Stimulated activated memory B cell treated with anti-CD40 and anti-IgM and Interleukin-4, amounts not matched to agents 10 μg/mL and 1 μg/mL and 100 μg/mL, for 72 hours (primary cell): ENCODE measurements at regions not wholly inside any gene's neighbourhood (a gene's known extent, or its start where the extent isn't known, plus 50 kb on each side); places are given as distances from the start of the nearest gene placed in this dataset.
"Not testable (repeated sequence)": the region's sequence is repeated elsewhere in the genome, so short reads cannot be mapped to it uniquely, and the experiment has no call there.

Experiments used
- ATAC-seq: fragments of 150-1000 bp; cut with Tn5 transposase; 2 replicates; pipeline ENCODE4 v1.10.0; 2021
- H3K27ac Mint-ChIP-seq: one replicate; pipeline ENCODE4 v1.8.0; 2022; ENCODE audit warnings: mild to moderate bottlenecking, mixed read lengths
- H3K27me3 Mint-ChIP-seq: one replicate; pipeline ENCODE4 v1.8.0; 2022; ENCODE audit warnings: mixed read lengths
- H3K36me3 Mint-ChIP-seq: one replicate; pipeline ENCODE4 v1.8.0; 2022; ENCODE audit warnings: mixed read lengths
- H3K4me1 Mint-ChIP-seq: one replicate; pipeline ENCODE4 v1.8.0; 2022; ENCODE audit warnings: mixed read lengths
- H3K4me3 Mint-ChIP-seq: one replicate; pipeline ENCODE4 v1.8.0; 2022; ENCODE audit warnings: mild to moderate bottlenecking, moderate library complexity, mixed read lengths
- H3K9me3 Mint-ChIP-seq: one replicate; pipeline ENCODE4 v1.8.0; 2022; ENCODE audit warnings: mixed read lengths

DNA sequence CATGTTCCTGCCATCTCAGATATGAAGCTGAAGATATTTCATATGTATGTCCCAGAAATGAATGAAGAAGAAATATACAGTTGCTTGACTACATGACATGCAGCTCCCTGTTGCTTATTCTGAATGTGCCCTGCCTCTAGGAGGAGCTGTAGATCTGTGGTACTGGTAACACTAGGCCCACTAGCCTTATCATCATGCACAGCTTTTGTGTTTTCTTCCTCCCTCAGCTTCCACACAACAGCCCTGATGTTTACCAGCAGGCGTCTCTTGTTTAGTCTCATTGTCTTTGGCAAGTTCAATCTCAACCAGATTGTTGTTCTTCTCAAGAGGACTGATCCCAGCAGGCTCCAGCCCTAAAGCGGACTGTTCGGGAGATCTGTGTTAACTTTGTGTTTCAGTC lies 104.8 kb downstream of the ATP6V0E2 start:
- H3K36me3 Mint-ChIP-seq, ATAC-seq, H3K4me1 Mint-ChIP-seq, H3K27ac Mint-ChIP-seq, H3K4me3 Mint-ChIP-seq, H3K9me3 Mint-ChIP-seq: not testable (repeated sequence)
- H3K27me3 Mint-ChIP-seq: peaks cover 18% of the 10 kb centered on the region

DNA sequence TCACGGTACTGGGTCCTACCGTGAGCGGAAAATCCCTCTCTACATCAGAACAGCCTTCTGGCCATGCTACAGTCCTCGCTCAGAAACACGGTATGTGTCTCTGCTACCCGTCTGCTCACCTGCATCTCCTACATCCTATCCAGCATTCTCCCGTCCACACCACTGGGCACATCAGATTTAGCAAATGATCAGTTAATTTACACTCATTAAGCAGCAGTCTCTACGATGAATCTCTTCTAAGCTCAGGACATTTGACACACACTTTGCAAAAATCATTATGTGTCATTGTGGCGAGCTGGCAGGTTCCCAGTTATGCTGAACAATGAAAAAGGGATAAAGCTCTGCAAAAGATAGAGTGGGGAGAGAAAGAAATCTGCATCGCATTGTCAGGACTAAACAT lies 105.2 kb downstream of the ATP6V0E2 start:
- not testable (repeated sequence) for H3K27ac Mint-ChIP-seq, H3K36me3 Mint-ChIP-seq, H3K4me1 Mint-ChIP-seq, ATAC-seq, H3K4me3 Mint-ChIP-seq, H3K9me3 Mint-ChIP-seq
- peaks cover 18% of the 10 kb centered on the region for H3K27me3 Mint-ChIP-seq

DNA sequence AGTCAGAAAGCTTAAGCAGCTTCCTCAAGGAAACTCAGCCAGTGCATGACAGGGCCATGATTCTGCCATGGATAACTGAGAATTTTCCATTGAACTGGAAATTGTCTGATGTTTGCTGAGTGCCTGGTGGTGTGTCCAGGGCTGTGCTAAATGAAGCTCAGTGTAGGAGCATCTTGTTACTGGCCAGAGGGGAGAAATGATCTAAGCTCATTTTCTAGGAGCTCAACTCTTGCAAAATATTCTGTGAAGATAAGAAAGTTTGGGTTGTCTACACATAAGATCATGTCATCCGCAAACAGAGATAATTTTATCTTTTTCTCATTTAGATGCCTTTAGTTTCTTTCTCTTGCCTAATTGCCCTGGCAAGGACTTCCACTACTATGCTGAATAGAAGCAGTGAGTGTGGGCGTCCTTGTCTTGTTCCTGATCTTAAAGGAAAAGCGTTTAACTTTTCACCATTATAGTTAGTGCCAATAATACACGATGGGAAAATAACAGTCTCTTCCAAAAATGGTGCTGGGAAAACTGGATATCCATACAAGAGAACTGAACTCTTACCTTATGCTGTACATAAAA lies 108.9 kb downstream of the ATP6V0E2 start:
- not testable (repeated sequence) for H3K9me3 Mint-ChIP-seq, H3K4me1 Mint-ChIP-seq, H3K36me3 Mint-ChIP-seq, H3K27ac Mint-ChIP-seq, H3K4me3 Mint-ChIP-seq, H3K27me3 Mint-ChIP-seq, ATAC-seq

DNA sequence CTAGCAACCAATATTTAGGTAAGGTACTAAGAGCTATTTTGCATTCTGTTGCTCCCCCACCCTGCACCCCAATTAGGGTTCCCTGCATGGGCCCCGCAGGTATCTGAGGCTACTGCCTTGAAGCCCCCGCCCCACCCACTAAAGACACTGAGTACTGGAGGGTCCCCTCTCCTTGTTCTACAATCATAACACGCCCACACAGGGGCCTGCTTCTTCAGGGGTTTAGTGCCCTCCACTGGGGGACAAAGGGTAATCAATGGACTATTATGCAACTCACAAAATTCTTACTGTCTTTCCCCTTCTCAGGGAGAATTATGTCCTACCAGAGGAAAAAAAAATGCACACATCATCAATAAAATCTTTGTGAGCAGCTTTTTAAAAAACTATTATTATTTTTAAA lies 113.1 kb downstream of the ATP6V0E2 start:
- H3K4me1 Mint-ChIP-seq, H3K9me3 Mint-ChIP-seq, ATAC-seq, H3K36me3 Mint-ChIP-seq, H3K27ac Mint-ChIP-seq, H3K4me3 Mint-ChIP-seq, H3K27me3 Mint-ChIP-seq: not testable (repeated sequence)

DNA sequence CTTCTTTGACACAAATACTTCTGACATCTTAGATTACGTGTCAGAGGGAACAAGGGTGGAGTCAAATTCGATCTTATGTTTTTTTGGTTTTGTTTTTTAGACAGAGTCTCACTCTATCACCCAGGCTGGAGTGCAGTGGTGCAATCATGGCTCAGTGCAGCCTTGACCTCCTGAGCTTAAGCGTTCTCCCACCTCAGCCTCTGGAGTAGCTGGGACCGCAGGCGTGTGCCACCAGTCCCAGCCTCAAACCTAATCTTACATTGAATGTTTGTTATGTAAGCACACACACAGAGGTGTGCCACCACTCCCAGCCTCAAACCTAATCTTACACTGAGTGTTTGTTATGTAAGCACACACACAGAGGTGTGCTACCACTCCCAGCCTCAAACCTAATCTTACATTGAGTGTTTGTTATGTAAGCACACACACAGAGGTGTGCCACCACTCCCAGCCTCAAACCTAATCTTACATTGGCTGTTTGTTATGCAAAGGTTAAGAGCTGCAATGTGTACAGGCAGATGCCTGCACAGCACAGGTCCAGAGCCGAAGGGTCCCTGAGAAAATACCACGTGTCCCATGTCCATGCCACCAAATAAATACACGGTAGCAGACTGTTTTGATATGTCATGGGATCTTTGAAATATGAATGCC lies 118.0 kb downstream of the ATP6V0E2 start:
- H3K27ac Mint-ChIP-seq, H3K36me3 Mint-ChIP-seq, H3K4me1 Mint-ChIP-seq, ATAC-seq, H3K9me3 Mint-ChIP-seq, H3K27me3 Mint-ChIP-seq, H3K4me3 Mint-ChIP-seq: not testable (repeated sequence)

DNA sequence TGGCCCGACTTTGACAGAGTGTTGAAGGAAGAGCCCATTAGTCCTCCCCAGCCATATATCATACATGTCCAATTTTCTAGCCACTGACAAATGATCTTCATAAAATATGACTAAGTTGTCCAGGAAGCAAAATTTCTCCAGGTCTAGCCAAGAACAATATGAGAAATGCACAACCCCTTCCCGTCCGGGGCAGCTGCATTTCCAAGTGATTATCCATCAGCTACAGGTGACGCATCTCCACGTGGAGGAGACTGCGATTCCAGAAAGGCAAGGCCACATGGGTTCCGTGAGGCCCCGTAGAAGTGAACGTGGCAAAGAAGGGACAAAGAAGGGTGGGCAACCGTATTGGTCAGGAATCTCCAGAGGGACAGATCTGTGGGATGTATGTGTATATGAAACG lies 118.6 kb downstream of the ATP6V0E2 start:
- not testable (repeated sequence) for H3K9me3 Mint-ChIP-seq, H3K27ac Mint-ChIP-seq, ATAC-seq, H3K4me3 Mint-ChIP-seq, H3K27me3 Mint-ChIP-seq, H3K4me1 Mint-ChIP-seq, H3K36me3 Mint-ChIP-seq

DNA sequence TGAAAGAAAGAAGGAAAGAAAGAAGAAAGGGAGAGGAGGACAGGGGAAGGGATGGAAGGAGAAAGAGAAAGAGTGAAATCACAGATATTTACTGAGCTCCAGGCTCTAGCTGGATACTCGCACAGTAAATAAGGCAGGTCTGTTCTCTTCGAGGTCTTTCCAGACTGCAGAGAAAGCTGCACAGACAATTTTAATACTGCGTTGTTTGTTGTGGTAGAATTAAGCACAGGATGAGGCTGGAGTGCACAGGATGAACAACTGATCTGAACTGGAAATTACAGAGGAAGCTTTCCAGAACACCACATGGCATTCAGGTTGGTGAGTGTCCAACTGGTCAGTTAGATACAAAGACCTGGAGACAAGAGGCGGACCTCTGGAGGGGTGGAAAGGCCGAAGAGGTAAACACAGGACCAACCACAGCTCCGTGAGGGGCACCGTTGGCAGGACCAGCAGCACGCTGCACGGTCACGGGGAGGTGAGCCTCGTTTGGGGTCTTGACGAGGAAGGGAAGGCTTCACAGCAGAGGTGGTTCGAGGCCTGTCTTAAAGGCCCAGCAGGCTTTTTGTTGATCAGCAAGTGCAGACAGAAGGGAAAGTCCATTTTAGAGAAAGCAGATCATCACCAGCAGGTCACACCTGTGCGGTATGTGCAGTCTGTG lies 121.7 kb downstream of the ATP6V0E2 start:
- not testable (repeated sequence) for H3K4me3 Mint-ChIP-seq, H3K9me3 Mint-ChIP-seq, H3K36me3 Mint-ChIP-seq, ATAC-seq, H3K27ac Mint-ChIP-seq, H3K27me3 Mint-ChIP-seq, H3K4me1 Mint-ChIP-seq

DNA sequence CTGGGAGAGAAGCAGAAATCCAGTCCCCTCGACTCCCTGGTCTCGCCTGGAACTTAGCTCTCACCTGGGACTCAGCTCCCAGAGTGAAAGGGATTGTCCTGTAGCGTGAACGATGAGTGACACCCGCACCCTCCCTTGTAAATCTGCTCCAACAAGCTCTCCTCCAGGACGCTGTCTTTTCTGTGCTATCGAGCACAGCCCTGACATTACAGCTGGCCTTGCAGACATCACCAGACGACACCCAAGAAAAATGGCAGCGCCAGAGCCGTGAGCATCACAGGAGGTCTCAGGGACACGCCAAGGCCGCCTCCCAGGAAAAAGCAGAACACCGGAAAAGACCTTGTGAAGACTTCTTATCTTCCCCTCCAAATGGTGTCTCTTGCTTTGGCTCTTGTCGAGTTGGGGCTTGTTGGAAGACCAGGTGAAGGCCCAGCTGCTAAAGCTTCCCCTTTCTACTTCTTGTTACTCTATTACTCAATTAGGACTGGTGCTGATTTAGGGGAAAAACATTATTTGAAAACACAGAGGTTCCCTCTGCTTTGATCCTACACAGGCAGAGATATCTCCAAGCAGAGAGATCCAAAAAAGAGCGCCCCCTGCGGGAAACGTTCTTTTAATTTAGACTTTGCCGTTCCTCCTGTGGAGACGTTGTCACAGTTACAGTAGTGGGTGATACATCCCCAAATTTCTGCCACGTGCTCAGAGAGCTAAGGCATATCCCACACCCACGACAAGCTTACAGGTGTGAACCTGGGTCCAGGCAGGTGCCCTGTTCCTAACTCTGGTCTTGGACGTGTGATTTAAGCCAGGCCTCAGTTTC lies 127.2 kb downstream of the ATP6V0E2 start:
- not testable (repeated sequence) for H3K36me3 Mint-ChIP-seq, H3K27me3 Mint-ChIP-seq, H3K27ac Mint-ChIP-seq, H3K4me3 Mint-ChIP-seq, H3K9me3 Mint-ChIP-seq, ATAC-seq, H3K4me1 Mint-ChIP-seq

DNA sequence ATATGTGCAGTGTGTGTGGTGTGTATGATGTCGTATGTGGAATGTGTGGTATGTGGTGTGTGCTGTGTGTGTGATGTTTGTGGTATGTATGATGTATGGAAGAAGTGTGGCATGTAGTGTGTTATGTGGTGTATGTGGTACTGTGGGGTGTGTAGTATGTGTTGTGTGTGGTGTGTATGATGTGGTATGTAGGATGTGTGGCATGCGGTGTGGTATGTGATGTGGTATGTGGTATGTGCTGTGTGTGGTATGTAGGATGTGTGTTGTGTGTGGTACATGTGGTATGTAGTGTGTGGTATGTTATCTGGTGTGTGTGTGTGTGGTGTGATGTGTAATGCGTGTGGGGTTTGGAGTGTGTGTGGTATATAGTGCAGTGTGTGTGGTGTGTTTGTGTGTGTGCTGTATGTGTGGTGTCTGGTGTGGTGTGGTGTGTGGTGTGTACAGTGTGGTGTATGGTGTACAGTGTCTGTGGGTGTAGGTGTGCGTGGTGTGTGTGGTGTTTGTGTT lies 129.6 kb downstream of the ATP6V0E2 start:
- Mint-ChIP-seq H3K27me3 (no peaks in the 10 kb centered on the region), H3K9me3 (no peaks in the 10 kb centered on the region), H3K36me3 (no peaks in the 10 kb centered on the region), H3K4me3 (no peak overlapping the region), H3K4me1 (no peaks in the 10 kb centered on the region), H3K27ac (no peak overlapping the region)
- ATAC-seq: peak; percentile 9

DNA sequence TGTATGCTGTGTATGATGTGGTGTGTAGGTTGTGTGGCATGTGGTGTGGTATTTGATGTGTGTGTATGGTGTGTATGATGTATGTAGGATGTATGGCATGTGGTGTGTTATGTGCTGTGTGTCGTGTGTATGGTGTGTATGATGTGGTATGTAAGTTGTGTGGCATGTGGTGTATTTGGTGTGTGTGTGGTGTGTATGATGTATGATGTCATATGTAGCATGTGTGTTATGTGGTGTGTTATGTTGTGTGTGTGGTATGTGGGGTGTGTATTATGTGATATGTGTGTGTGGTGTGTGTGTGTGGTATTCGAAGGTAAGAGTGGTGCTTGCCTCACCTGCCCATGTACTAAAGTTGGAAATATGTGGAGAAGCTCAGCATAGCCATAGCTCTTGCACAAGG lies 130.2 kb downstream of the ATP6V0E2 start:
- not testable (repeated sequence) for ATAC-seq, H3K27me3 Mint-ChIP-seq, H3K27ac Mint-ChIP-seq, H3K4me1 Mint-ChIP-seq, H3K9me3 Mint-ChIP-seq, H3K36me3 Mint-ChIP-seq, H3K4me3 Mint-ChIP-seq

DNA sequence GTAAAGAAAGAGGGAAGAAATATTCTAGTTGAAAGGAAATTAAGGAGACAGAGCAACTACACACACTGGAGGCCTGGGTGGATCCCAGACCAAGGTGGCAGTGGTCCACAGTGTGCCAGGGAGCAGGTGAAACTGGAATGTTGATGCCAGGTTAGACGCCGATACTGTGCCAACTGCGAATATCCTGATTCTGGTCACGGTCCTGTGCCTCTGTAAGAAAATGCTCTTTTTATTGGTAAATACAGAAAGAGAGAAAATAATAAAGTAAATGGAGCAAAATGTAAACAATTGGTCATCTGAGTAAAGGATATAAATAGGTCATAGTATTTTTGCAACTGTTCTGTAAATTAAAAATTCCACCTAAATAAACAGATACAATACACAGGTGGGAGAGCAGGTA lies 131.1 kb downstream of the ATP6V0E2 start:
- not testable (repeated sequence) for H3K27ac Mint-ChIP-seq, H3K4me3 Mint-ChIP-seq, H3K27me3 Mint-ChIP-seq, H3K4me1 Mint-ChIP-seq, H3K36me3 Mint-ChIP-seq, H3K9me3 Mint-ChIP-seq, ATAC-seq

DNA sequence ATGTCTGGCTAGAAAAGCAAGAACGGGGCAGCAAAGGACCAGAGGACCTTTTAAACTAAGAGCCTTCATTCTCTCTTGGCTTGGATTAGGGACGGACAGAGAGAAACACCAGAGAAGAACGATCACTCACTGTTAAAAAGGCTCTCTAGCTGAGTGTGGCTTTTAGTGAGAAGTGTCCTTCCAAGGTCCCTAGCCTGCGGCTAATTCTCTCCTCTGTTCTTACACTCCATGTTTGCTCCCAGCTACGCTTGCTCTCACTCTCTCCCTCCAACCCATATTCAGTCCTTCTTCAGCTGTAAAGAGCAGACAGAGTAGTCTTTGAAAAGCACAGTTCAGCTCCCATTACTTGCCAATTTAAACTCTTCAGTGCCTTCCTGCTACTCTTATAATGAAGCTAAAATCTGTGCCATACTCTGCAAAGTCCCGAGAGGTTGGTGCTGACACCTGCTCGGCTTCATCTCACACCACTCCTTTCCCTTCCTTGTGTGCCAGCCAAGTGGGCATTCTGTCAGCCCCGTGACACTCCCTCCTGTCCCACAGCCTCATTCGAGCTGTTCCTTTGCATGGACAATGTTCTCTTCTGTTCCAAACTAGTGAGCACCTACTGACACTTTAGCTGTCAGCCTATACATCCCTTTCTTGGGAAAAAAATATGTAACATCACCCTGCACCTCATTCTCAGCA lies 136.0 kb downstream of the ATP6V0E2 start:
- H3K27ac Mint-ChIP-seq, H3K4me1 Mint-ChIP-seq, H3K9me3 Mint-ChIP-seq, ATAC-seq, H3K4me3 Mint-ChIP-seq, H3K27me3 Mint-ChIP-seq, H3K36me3 Mint-ChIP-seq: not testable (repeated sequence)

DNA sequence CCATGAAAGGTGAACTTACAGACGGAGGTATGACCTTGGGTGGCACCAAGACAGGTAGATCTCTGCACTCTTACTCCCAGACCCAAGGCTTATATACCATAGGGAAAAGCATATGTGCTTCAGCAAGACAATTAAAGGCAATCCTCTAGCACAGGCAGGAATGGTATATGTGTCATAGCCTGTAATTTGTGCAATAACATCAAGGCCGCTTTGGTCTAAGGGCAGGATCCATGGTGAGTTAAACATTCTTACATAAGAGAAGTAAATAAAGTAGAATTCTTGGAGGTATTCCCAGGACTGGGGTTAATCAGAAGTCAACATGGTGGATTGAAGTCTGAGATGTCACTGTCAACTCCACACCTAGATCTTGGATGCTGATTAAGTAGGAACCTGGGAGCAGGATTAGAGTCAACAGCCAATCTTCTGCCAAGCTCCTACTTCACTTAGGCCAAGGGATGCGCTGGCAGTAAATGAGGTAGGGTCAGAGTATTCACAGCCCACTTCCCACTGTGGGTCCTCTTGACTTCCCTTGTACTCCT lies 143.0 kb downstream of the ATP6V0E2 start:
- H3K36me3 Mint-ChIP-seq, H3K4me3 Mint-ChIP-seq, H3K27ac Mint-ChIP-seq, ATAC-seq, H3K9me3 Mint-ChIP-seq, H3K4me1 Mint-ChIP-seq: not testable (repeated sequence)
- peaks cover 11% of the 10 kb centered on the region for H3K27me3 Mint-ChIP-seq

DNA sequence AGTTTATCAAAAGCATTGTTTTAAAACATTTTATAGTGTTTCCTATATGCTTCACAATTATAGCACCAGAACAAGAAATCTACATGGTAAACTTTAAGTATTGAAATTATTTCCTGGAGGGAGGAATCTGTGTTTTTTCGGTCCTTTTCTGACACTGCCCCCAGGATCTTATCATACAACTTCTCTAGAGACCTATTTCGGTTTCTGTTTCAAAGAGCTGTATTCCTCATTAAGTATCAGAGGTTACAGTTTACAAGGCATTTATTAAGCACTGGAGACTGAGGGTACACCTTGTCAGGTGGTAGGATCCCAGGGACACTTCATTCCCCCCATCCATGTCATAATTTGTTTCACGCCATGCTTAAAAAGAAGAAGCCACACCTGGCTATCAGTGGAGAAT lies 146.4 kb downstream of the ATP6V0E2 start:
- peaks cover 11% of the 10 kb centered on the region for H3K27me3 Mint-ChIP-seq
- not testable (repeated sequence) for ATAC-seq, H3K9me3 Mint-ChIP-seq

More for the DNA sequence above, 146.4 kb downstream of the ATP6V0E2 start:
- not testable (repeated sequence) for H3K4me3 Mint-ChIP-seq, H3K4me1 Mint-ChIP-seq, H3K27ac Mint-ChIP-seq, H3K36me3 Mint-ChIP-seq
